Stromal cell of bone marrow (primary cell): ENCODE measurements at regions not wholly inside any gene's neighbourhood (a gene's known extent, or its start where the extent isn't known, plus 50 kb on each side); places are given as distances from the start of the nearest gene placed in this dataset.

Experiments
- DNase-seq: peaks from one replicate; pipeline ENCODE4 v3.0.0-alpha.2; 2012; ENCODE audit warnings: low read depth

DNA sequence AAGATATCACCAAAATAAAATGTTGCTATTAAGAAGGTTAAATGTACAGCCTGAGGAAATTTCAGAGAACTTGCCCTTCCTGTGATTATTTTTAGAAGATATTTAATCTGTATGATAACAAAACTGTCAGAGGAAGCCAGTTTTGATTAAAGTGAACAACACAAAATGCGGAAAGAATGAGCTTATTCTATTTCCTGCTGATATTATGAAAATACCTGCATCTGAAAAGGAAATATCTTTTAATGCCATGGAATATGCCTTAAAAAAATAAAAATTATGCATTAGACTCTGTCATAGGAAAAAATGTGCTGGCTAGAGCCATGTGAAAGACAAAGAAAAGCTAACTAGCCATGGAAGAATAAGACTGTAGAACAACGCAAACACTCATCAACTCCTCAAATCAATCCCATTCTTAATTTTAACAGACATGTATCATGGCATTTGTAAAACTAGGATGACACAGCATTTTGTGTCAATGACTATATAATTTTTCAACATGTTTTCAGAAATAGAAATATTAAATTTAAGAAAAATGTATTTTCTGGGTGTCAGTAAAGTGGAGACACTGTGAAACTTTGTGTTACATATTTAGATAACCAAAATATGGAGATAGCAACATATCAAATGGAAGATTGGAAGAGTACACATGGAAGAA is 1768.2 kb downstream of the SUCLG1 start:
- no peak for DNase-seq

GRCh38 chr2:82675186-82675585 is 1783.9 kb downstream of the SUCLG1 start:
- DNase-seq = no peak

DNA sequence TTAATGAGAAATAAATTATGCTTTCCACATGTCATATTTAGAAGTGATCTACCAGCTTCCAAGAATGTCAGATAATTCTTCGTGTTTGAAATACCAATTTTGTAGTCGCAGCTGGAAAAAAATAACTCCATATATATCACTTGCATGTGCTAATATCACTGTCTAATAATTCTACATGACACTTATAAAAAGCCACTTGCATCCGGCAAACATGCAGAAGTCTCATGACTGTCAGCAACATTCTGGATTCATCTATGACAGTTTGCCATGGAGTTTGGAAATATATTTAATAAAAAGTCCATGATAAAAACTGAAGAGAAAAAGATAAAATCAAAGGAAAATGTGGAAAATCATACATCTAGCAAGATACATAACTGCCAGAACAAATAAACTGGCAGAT is 1784.4 kb downstream of the SUCLG1 start:
- no peak for DNase-seq

GRCh38 chr2:82667491-82667890 is 1791.6 kb downstream of the SUCLG1 start:
- no peak for DNase-seq

DNA sequence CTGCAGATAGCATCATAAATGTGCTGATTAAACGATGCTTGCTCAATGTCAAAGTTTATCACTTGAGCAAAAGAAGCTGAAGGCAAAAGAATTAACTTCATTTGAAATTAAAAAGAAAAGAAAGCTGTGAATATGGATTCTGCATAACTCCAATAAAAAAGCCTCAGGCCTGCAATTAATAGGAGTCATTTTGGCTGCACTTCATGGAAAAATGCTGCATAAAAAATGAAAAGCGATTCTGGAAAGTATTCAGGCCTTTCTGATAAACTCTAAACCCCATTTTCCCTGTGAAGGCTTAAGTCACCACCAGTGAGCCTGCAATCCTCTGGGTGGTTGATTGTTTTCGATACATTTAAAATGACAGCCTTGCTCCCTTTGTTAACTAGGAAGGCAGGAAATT is 1793.4 kb downstream of the SUCLG1 start:
- DNase-seq = no peak

GRCh38 chr2:82657106-82657505 is 1802.0 kb downstream of the SUCLG1 start:
- DNase-seq = no peak

GRCh38 chr2:82656420-82656819 is 1802.7 kb downstream of the SUCLG1 start:
- DNase-seq = no peak

GRCh38 chr2:82652117-82652516 is 1807.0 kb downstream of the SUCLG1 start:
- DNase-seq = no peak

DNA sequence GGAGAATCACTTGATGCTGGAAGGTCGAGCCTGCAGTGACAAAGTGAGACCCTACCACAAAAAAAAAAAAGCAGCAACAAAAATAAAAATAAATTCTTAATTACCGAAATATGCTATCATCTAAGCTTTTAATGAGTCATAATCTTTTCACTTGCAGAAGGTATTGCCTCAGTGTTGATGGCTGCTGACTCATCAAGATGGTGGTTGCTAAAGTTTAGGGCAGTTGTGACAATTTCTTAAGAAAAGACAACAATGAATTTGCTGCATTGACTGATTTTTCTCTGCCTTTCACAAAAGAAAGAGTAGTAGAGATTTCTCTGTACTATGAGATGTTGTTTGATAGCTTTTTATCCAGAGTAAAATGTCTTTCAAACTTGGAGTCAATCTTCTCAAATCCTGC is 1809.0 kb downstream of the SUCLG1 start:
- DNase-seq = no peak

GRCh38 chr2:82641598-82642180 is 1817.4 kb downstream of the SUCLG1 start:
- no peak for DNase-seq

- no peak for DNase-seq
Observed at GRCh38 chr2:82636402-82637020, 1822.6 kb downstream of the SUCLG1 start.

GRCh38 chr2:82599021-82599420 is 1860.1 kb downstream of the SUCLG1 start:
- DNase-seq = no peak

GRCh38 chr2:82596581-82596980 is 1862.5 kb downstream of the SUCLG1 start:
- no peak for DNase-seq

GRCh38 chr2:82591718-82592117 is 1867.4 kb downstream of the SUCLG1 start:
- DNase-seq = no peak

DNA sequence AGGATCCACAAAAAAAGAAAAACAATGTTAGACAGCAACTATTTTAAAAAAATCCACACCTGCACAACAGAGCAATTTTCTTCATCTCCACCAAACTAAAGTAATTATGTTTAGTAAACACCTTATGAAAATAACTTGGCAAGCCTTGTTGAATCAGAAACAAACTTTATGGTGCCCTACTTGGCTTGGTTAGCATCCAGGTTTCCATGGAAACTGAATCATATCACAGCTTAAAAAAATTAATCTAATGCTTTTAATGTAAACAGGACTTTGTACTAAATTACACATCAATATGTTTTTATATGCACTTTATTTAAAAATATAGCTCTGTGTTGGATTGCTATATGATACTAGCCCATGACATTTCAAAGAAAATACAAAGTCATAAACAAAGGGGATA is 1882.4 kb downstream of the SUCLG1 start:
- no peak for DNase-seq

DNA sequence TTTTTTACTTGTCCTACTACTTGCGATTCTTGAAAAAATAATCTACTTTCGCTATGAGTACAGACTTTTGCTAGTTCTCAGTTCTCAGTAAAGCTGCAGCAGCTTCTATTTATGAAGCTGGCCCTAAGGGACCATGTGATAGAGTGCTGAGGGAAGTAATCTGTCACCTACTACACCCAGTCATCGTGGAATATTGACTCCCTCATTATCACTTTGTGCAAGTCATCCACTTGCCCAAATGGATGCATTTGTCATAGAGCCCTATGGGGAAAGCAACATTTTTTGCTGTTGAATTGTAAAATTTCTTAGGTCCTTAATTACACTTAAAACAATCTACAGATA is 1919.8 kb downstream of the SUCLG1 start:
- no peak for DNase-seq

DNA sequence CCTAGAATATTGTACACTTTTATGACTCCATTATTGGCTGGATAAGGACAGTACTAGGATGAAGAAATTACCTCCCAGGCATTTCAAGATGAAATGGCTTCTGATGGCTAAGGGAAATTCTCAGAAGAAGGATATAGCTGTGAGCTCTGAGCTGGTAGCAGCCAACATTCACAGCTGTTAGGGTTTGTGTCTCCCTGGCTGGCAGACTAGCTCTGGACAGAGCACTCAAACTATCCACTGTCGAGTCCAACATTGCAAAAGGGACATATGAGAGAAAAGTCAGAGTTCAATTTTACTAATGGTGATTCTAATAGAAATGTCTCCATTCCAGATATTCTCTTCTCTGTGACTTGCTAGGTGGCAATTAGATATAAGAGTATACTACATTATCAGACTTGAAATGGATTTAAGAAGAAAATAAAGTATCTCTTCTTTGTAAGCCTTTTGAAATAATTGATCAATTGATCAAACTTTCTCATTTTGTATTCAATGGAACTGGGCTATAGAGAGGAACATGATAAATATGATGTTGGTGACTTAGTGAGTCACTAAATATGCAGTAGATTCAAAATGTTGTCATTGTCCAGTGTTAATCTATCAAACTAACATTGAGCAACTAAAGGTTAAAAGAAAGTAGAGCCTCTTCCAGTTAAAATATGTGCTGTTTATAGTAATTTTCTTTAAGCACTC is 1920.3 kb downstream of the SUCLG1 start:
- no peak for DNase-seq

DNA sequence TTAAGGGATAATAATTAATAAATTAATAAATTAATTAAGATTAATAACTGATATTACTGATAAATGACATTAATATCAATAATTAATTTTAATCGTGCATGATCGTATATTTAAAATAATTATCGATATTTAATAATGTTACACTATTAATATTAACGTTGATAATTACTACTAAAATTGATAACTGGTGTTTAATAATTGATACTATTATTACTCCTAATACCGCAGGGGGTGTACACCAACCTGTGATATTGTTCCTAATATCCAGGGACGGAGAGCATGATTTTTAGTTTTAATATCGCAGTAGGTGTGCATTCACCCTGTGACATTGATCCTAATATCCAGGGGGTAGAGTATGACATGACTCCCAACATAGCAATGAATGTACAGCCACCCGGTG is 1930.8 kb downstream of the SUCLG1 start:
- DNase-seq = no peak

DNA sequence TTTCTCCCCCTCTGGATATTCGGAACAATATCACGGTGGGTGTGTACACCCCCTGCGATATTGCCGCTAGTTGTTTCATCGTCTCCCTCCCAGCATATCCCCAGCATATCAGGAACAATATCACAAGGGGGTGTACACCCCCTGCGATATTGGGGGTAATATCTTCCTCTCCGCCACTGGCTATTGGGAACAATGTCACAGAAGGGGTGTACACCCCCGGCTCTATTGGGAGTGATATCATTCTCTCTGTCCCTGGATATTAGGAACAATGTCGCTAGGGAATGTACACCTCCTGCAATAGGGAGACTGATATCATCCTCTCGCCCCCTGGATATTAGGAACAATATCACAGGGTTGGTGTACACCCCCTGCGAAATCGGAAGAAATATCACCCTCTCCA is 1932.0 kb downstream of the SUCLG1 start:
- DNase-seq = no peak

DNA sequence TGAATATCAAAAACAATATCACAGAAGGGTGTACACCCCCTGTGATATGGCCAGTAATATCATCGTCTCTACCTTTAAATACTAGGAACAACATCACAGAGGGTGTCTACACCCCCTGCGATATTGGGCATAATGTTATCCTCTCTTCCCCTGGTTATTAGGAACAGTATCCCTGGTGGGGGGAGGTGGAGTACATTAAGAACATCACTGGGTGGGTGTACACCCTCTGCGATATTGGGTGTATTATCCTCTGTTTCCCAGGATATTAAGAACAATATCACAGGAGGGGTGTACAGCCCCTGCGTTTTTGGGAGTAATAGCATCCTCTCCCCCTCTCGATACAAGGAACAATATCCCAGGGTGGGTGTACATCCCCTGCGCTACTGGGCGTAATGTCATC is 1932.8 kb downstream of the SUCLG1 start:
- no peak for DNase-seq

GRCh38 chr2:82525744-82526143 is 1933.3 kb downstream of the SUCLG1 start:
- DNase-seq = no peak

DNA sequence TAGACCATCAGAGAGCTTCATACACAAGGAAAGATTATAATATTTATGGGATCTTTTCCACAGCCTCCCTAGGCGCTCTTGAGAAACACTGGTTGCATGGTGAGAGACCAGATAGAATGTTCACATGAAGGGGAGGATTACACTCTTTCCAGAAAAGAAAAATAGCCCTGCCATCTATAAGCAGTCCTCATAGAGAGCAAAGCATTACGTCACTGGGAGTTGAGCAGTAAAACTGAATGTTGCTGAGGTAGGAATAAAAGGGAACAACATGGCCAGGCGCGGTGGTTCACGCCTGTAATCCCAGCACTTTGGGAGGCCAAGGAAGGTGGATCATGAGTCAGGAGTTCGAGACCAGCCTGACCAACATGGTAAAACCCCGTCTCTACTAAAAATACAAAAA is 1934.3 kb downstream of the SUCLG1 start:
- no peak for DNase-seq

DNA sequence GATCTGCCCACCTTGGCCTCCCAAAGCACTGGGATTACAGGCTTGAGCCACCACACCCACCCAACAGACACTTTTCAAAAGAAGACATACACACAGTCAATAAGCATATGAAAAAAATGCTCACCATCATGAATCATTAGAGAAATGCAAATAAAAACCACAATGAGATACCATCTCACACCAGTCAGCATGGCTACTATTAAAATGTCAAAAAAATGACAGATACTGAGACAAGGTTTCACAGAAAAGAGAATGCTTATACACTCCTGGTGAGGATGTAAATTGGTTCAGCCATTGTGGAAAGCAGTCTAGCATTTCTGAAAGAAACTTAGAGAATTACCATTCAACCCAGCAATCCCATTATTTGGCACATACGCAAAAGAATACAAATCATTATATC is 1947.2 kb downstream of the SUCLG1 start:
- no peak for DNase-seq
